Central memory CD8-positive, alpha-beta T cell (primary cell): ENCODE measurements at regions not wholly inside any gene's neighbourhood (a gene's known extent, or its start where the extent isn't known, plus 50 kb on each side); places are given as distances from the start of the nearest gene placed in this dataset.
"Not testable (repeated sequence)": the region's sequence is repeated elsewhere in the genome, so short reads cannot be mapped to it uniquely, and the experiment has no call there.

Experiments used
- ATAC-seq: fragments of 150-1000 bp; cut with Tn5 transposase; replicated peaks from 2 replicates; pipeline ENCODE4 v1.10.0; 2022; ENCODE audit warnings: mild to moderate bottlenecking, moderate FRiP score, moderate number of reproducible peaks; ENCODE audit not compliant: poor library complexity, severe bottlenecking; ENCODE audit errors: extremely low read depth
- DNase-seq, 2 donors: peaks; one replicate each; pipeline ENCODE4 v3.0.0; 2021; ENCODE audit warnings: low spot score in 2 of 2
- H3K27ac Mint-ChIP-seq: one replicate; pipeline ENCODE4 v1.8.0; 2022; ENCODE audit warnings: low read depth, mild to moderate bottlenecking, moderate library complexity, mixed read lengths
- H3K27me3 Mint-ChIP-seq: one replicate; pipeline ENCODE4 v1.8.0; 2022; ENCODE audit warnings: mixed read lengths
- H3K36me3 Mint-ChIP-seq: one replicate; pipeline ENCODE4 v1.8.0; 2022; ENCODE audit warnings: mild to moderate bottlenecking, moderate library complexity, mixed read lengths; ENCODE audit not compliant: insufficient read depth
- H3K4me1 Mint-ChIP-seq: one replicate; pipeline ENCODE4 v1.8.0; 2022; ENCODE audit warnings: mixed read lengths
- H3K4me3 Mint-ChIP-seq: one replicate; pipeline ENCODE4 v1.8.0; 2022; ENCODE audit warnings: mild to moderate bottlenecking, moderate library complexity, mixed read lengths
- H3K9me3 Mint-ChIP-seq: one replicate; pipeline ENCODE4 v1.8.0; 2022; ENCODE audit warnings: mixed read lengths

GRCh38 chr2:144975881-144976280 is 456.0 kb upstream of the ZEB2 start:
- ATAC-seq: no peak
- H3K4me3 Mint-ChIP-seq: no peak overlapping the region
- peaks cover 2% of the 10 kb centered on the region for H3K36me3 Mint-ChIP-seq
- no peak overlapping the region for H3K27ac Mint-ChIP-seq
- peaks cover 8% of the 10 kb centered on the region for H3K9me3 Mint-ChIP-seq
- no peak for DNase-seq
- H3K4me1 Mint-ChIP-seq: peaks cover 5% of the 10 kb centered on the region
- H3K27me3 Mint-ChIP-seq: peaks cover 10% of the 10 kb centered on the region

- Mint-ChIP-seq H3K27me3 (no peaks in the 10 kb centered on the region), H3K4me3 (no peak overlapping the region), H3K36me3 (no peaks in the 10 kb centered on the region), H3K4me1 (peaks cover 5% of the 10 kb centered on the region), H3K27ac (no peak overlapping the region), H3K9me3 (peaks cover 9% of the 10 kb centered on the region)
- DNase-seq: no peak
- ATAC-seq: no peak
These were observed 452.8 kb upstream of the ZEB2 start for GRCh38 chr2:144972676-144973075.

GRCh38 chr2:144971786-144972335 is 451.9 kb upstream of the ZEB2 start:
- Mint-ChIP-seq H3K4me3 (no peak overlapping the region), H3K4me1 (peaks cover 5% of the 10 kb centered on the region), H3K36me3 (no peaks in the 10 kb centered on the region), H3K27ac (no peak overlapping the region), H3K9me3 (peaks cover 9% of the 10 kb centered on the region), H3K27me3 (no peaks in the 10 kb centered on the region)
- ATAC-seq (no peak), DNase-seq (no peak)

- H3K27ac Mint-ChIP-seq, H3K9me3 Mint-ChIP-seq, DNase-seq, H3K4me3 Mint-ChIP-seq, H3K4me1 Mint-ChIP-seq, H3K27me3 Mint-ChIP-seq, H3K36me3 Mint-ChIP-seq, ATAC-seq: not testable (repeated sequence)
These were observed 450.5 kb upstream of the ZEB2 start for GRCh38 chr2:144970410-144970809.

- H3K36me3 Mint-ChIP-seq, H3K4me3 Mint-ChIP-seq, DNase-seq, H3K4me1 Mint-ChIP-seq, H3K27me3 Mint-ChIP-seq, H3K27ac Mint-ChIP-seq, H3K9me3 Mint-ChIP-seq, ATAC-seq: not testable (repeated sequence)
These were observed 449.6 kb upstream of the ZEB2 start for GRCh38 chr2:144969564-144969963.

- H3K4me3 Mint-ChIP-seq: no peak overlapping the region
- H3K27me3 Mint-ChIP-seq: peaks cover 7% of the 10 kb centered on the region
- DNase-seq (no peak), ATAC-seq (no peak)
- no peaks in the 10 kb centered on the region for H3K36me3 Mint-ChIP-seq
- H3K9me3 Mint-ChIP-seq: peaks cover 9% of the 10 kb centered on the region
- peaks cover 5% of the 10 kb centered on the region for H3K4me1 Mint-ChIP-seq
- H3K27ac Mint-ChIP-seq: no peak overlapping the region
These were observed 448.0 kb upstream of the ZEB2 start for GRCh38 chr2:144967961-144968360.

- no peaks in the 10 kb centered on the region for H3K4me1 Mint-ChIP-seq
- ATAC-seq: no peak
- peaks cover 5% of the 10 kb centered on the region for H3K9me3 Mint-ChIP-seq
These were observed 445.3 kb upstream of the ZEB2 start for GRCh38 chr2:144965172-144965571.

GRCh38 chr2:144963031-144963430 is 443.1 kb upstream of the ZEB2 start:
- DNase-seq (no peak), ATAC-seq (no peak)
- Mint-ChIP-seq H3K9me3 (no peaks in the 10 kb centered on the region), H3K4me3 (no peak overlapping the region), H3K4me1 (no peaks in the 10 kb centered on the region), H3K27ac (no peak overlapping the region), H3K27me3 (peaks cover 13% of the 10 kb centered on the region), H3K36me3 (no peaks in the 10 kb centered on the region)

More at GRCh38 chr2:144965172-144965571, 445.3 kb upstream of the ZEB2 start:
- H3K27me3 Mint-ChIP-seq: peaks cover 13% of the 10 kb centered on the region
- no peaks in the 10 kb centered on the region for H3K36me3 Mint-ChIP-seq
- no peak for DNase-seq
- no peak overlapping the region for H3K4me3 Mint-ChIP-seq
- H3K27ac Mint-ChIP-seq: no peak overlapping the region

GRCh38 chr2:144959416-144959815 is 439.5 kb upstream of the ZEB2 start:
- Mint-ChIP-seq H3K4me1 (no peaks in the 10 kb centered on the region), H3K27me3 (peaks cover 13% of the 10 kb centered on the region), H3K27ac (no peak overlapping the region), H3K4me3 (no peak overlapping the region), H3K9me3 (no peaks in the 10 kb centered on the region), H3K36me3 (no peaks in the 10 kb centered on the region)
- DNase-seq: no peak
- no peak for ATAC-seq

GRCh38 chr2:144950899-144951560 is 431.1 kb upstream of the ZEB2 start:
- no peaks in the 10 kb centered on the region for H3K27me3 Mint-ChIP-seq
- H3K27ac Mint-ChIP-seq: no peak overlapping the region
- H3K4me1 Mint-ChIP-seq: no peaks in the 10 kb centered on the region
- H3K9me3 Mint-ChIP-seq: no peaks in the 10 kb centered on the region
- no peak overlapping the region for H3K4me3 Mint-ChIP-seq
- ATAC-seq (no peak), DNase-seq (no peak)
- H3K36me3 Mint-ChIP-seq: no peaks in the 10 kb centered on the region

GRCh38 chr2:144948205-144948855 is 428.4 kb upstream of the ZEB2 start:
- peaks cover 4% of the 10 kb centered on the region for H3K27me3 Mint-ChIP-seq
- no peak overlapping the region for H3K27ac Mint-ChIP-seq
- no peak for ATAC-seq
- H3K4me3 Mint-ChIP-seq: no peak overlapping the region
- H3K36me3 Mint-ChIP-seq: no peaks in the 10 kb centered on the region
- no peak for DNase-seq
- no peaks in the 10 kb centered on the region for H3K9me3 Mint-ChIP-seq
- H3K4me1 Mint-ChIP-seq: no peaks in the 10 kb centered on the region

- Mint-ChIP-seq H3K4me3 (no peak overlapping the region), H3K27me3 (peaks cover 9% of the 10 kb centered on the region), H3K9me3 (no peaks in the 10 kb centered on the region), H3K36me3 (no peaks in the 10 kb centered on the region), H3K27ac (no peak overlapping the region), H3K4me1 (no peaks in the 10 kb centered on the region)
- DNase-seq (no peak), ATAC-seq (no peak)
These were observed 427.8 kb upstream of the ZEB2 start for GRCh38 chr2:144947709-144948037.

GRCh38 chr2:144946263-144946662 is 426.3 kb upstream of the ZEB2 start:
- Mint-ChIP-seq H3K27ac (no peak overlapping the region), H3K4me1 (no peaks in the 10 kb centered on the region), H3K36me3 (no peaks in the 10 kb centered on the region), H3K9me3 (no peaks in the 10 kb centered on the region), H3K27me3 (peaks cover 9% of the 10 kb centered on the region), H3K4me3 (no peak overlapping the region)
- no peak for ATAC-seq
- no peak for DNase-seq
